ENCODE measurements at regions not wholly inside any gene's neighbourhood (a gene's known extent, or its start where the extent isn't known, plus 50 kb on each side); places are given as distances from the start of the nearest gene placed in this dataset.

DNA sequence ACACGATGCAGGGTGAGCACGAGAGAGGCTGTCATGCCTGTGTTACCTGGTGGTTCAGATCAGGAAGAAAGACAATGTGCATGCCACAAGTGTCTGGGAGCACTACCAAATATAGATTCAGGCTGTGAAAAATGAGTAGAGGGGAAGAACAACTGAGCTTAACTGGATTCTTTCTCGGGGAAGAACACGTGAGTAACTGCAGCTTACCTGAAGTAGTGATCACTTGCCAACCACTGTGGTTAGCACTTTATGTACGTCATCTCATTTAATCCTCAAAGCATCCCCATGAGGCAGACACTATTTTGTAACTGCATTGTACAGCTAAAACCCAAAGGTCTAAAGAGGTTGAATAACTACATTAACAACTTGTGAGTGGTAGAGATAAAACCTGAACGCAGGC lies 746.2 kb downstream of the TUSC7 start:
- no peak overlapping the region for H3K4me3 ChIP-seq (ENCODE audit: insufficient read depth, low read depth, low read length)
- H3K9ac ChIP-seq (ENCODE audit: low read length): no peak overlapping the region
- H3K27ac ChIP-seq (ENCODE audit: low read depth, low read length): no peak overlapping the region
- no peak for TF ChIP-seq EZH2 (IDR thresholded peaks at IDR 0.05; ENCODE audit: insufficient read depth, low read length)
- TF ChIP-seq, protein P1, sequence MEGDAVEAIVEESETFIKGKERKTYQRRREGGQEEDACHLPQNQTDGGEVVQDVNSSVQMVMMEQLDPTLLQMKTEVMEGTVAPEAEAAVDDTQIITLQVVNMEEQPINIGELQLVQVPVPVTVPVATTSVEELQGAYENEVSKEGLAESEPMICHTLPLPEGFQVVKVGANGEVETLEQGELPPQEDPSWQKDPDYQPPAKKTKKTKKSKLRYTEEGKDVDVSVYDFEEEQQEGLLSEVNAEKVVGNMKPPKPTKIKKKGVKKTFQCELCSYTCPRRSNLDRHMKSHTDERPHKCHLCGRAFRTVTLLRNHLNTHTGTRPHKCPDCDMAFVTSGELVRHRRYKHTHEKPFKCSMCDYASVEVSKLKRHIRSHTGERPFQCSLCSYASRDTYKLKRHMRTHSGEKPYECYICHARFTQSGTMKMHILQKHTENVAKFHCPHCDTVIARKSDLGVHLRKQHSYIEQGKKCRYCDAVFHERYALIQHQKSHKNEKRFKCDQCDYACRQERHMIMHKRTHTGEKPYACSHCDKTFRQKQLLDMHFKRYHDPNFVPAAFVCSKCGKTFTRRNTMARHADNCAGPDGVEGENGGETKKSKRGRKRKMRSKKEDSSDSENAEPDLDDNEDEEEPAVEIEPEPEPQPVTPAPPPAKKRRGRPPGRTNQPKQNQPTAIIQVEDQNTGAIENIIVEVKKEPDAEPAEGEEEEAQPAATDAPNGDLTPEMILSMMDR (IDR thresholded peaks at IDR 0.05; ENCODE audit: insufficient read depth, low read depth, low read length): no peak
- H2AFZ ChIP-seq (ENCODE audit: low read depth, low read length): no peak overlapping the region
- no peaks in the 10 kb centered on the region for H3K9me3 Mint-ChIP-seq (ENCODE audit: unreplicated experiment)
- H4K20me1 ChIP-seq (ENCODE audit: insufficient read depth, low read length): no peaks in the 10 kb centered on the region
- DNase-seq (ENCODE audit: low read depth) (no peak), FAIRE-seq (no peak)
- no peaks in the 10 kb centered on the region for H3K4me1 ChIP-seq (ENCODE audit: insufficient read depth, low read length)
- H3K27ac Mint-ChIP-seq (ENCODE audit: unreplicated experiment): no peak overlapping the region
- no peaks in the 10 kb centered on the region for H3K4me1 Mint-ChIP-seq (ENCODE audit: low read depth, unreplicated experiment)
- no peak overlapping the region for H3K4me2 ChIP-seq (ENCODE audit: low read length)
- H3K9me3 ChIP-seq (ENCODE audit: insufficient read depth, low read depth, low read length): no peaks in the 10 kb centered on the region
- no peaks in the 10 kb centered on the region for H3K36me3 ChIP-seq (ENCODE audit: insufficient read depth, low read length)
- H3K27me3 Mint-ChIP-seq (ENCODE audit: low read depth, unreplicated experiment): no peaks in the 10 kb centered on the region
- no peak overlapping the region for H3K4me3 Mint-ChIP-seq (ENCODE audit: unreplicated experiment)
- no peaks in the 10 kb centered on the region for H3K27me3 ChIP-seq (ENCODE audit: insufficient read depth, low read length)
- H3K79me2 ChIP-seq (ENCODE audit: insufficient read depth, low read length): no peaks in the 10 kb centered on the region
- H3K36me3 Mint-ChIP-seq (ENCODE audit: low read depth, unreplicated experiment): no peaks in the 10 kb centered on the region

DNA sequence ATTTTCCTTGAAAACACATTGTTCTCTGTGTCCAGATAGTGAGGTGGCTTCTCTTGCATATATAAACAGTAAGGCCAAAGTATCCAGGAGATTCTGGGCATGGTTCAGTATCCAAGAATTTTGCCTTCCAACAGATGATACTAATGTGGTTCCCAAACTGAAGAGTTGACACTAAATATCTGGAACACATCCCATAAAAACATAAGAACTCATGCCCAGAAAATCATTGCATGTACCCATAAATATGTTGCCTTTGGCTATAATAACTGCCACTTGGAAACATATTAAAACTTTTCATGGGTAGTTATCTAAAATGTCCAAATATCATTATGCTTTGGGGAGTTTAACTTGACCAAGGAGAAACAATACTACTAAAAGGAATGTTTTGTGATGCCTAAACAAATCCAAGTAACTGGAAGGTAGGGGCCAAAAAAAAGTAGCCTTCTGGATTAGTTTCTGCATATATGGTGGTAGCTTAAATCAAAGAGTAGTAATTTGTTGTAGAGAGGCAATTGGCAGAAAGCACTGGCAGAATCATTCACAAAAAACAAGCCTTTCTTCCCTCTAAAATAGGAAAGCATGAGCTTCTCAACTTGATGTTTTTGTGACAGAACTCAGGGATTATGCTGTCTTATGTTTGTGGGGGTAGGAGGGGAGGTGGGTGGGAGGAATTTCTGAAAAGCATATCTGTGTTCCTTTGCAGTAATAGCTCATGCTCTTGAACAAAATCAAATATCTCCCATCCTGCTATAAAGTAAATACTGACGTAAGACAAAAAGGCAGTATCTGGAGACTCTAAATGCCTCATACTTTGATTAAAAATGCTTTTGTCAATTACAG lies 753.9 kb downstream of the TUSC7 start:
- Histone ChIP-seq H3K4me2 (ENCODE audit: low read length) (no peak overlapping the region), H4K20me1 (ENCODE audit: insufficient read depth, low read length) (no peaks in the 10 kb centered on the region), H3K4me1 (ENCODE audit: insufficient read depth, low read length) (no peaks in the 10 kb centered on the region), H3K9me3 (ENCODE audit: insufficient read depth, low read depth, low read length) (no peaks in the 10 kb centered on the region), H3K27ac (ENCODE audit: low read depth, low read length) (no peak overlapping the region), H3K27me3 (ENCODE audit: insufficient read depth, low read length) (no peaks in the 10 kb centered on the region), H2AFZ (ENCODE audit: low read depth, low read length) (no peak overlapping the region), H3K36me3 (ENCODE audit: insufficient read depth, low read length) (no peaks in the 10 kb centered on the region), H3K79me2 (ENCODE audit: insufficient read depth, low read length) (no peaks in the 10 kb centered on the region), H3K4me3 (ENCODE audit: insufficient read depth, low read depth, low read length) (no peak overlapping the region), H3K9ac (ENCODE audit: low read length) (no peak overlapping the region)
- peak; percentile 31 for DNase-seq (ENCODE audit: low read depth)
- Mint-ChIP-seq H3K36me3 (ENCODE audit: low read depth, unreplicated experiment) (no peaks in the 10 kb centered on the region), H3K4me1 (ENCODE audit: low read depth, unreplicated experiment) (no peaks in the 10 kb centered on the region), H3K27me3 (ENCODE audit: low read depth, unreplicated experiment) (no peaks in the 10 kb centered on the region), H3K9me3 (ENCODE audit: unreplicated experiment) (no peaks in the 10 kb centered on the region), H3K27ac (ENCODE audit: unreplicated experiment) (no peak overlapping the region), H3K4me3 (ENCODE audit: unreplicated experiment) (no peak overlapping the region)
- TF ChIP-seq EZH2 (IDR thresholded peaks at IDR 0.05; ENCODE audit: insufficient read depth, low read length): no peak
- TF ChIP-seq, protein P1 (IDR thresholded peaks at IDR 0.05; ENCODE audit: insufficient read depth, low read depth, low read length): no peak
- FAIRE-seq: peak; percentile 5

DNA sequence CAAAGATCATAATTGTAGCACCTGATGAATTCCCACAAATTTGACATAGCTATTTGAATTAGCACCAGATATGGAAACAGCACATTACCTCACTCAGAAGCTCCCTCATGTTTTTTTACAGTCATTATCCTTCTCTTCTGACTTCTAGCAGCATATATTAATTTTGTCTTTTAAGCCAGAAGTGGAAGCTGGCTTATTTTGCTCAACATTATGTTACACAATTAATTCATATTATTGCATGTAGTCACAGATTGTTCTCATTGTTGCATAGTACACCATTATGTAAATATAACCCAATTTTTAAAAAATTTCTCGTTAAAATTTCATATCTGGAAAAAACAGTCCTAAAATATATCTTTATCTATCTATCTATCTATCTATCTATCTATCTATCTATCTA lies 762.3 kb downstream of the TUSC7 start:
- H3K27me3 Mint-ChIP-seq (ENCODE audit: low read depth, unreplicated experiment): no peaks in the 10 kb centered on the region
- no peak overlapping the region for H3K4me3 Mint-ChIP-seq (ENCODE audit: unreplicated experiment)
- Histone ChIP-seq H3K9me3 (ENCODE audit: insufficient read depth, low read depth, low read length) (no peaks in the 10 kb centered on the region), H3K36me3 (ENCODE audit: insufficient read depth, low read length) (no peaks in the 10 kb centered on the region), H3K27ac (ENCODE audit: low read depth, low read length) (no peak overlapping the region), H3K4me2 (ENCODE audit: low read length) (no peak overlapping the region), H3K9ac (ENCODE audit: low read length) (no peak overlapping the region), H4K20me1 (ENCODE audit: insufficient read depth, low read length) (no peaks in the 10 kb centered on the region), H3K27me3 (ENCODE audit: insufficient read depth, low read length) (no peaks in the 10 kb centered on the region), H3K4me3 (ENCODE audit: insufficient read depth, low read depth, low read length) (no peak overlapping the region), H3K4me1 (ENCODE audit: insufficient read depth, low read length) (no peaks in the 10 kb centered on the region), H3K79me2 (ENCODE audit: insufficient read depth, low read length) (no peaks in the 10 kb centered on the region), H2AFZ (ENCODE audit: low read depth, low read length) (no peak overlapping the region)
- H3K36me3 Mint-ChIP-seq (ENCODE audit: low read depth, unreplicated experiment): no peaks in the 10 kb centered on the region
- DNase-seq (ENCODE audit: low read depth) (no peak), FAIRE-seq (no peak)
- no peaks in the 10 kb centered on the region for H3K4me1 Mint-ChIP-seq (ENCODE audit: low read depth, unreplicated experiment)
- no peak for TF ChIP-seq EZH2 (IDR thresholded peaks at IDR 0.05; ENCODE audit: insufficient read depth, low read length)
- TF ChIP-seq, protein P1 (IDR thresholded peaks at IDR 0.05; ENCODE audit: insufficient read depth, low read depth, low read length): no peak
- no peaks in the 10 kb centered on the region for H3K9me3 Mint-ChIP-seq (ENCODE audit: unreplicated experiment)
- no peak overlapping the region for H3K27ac Mint-ChIP-seq (ENCODE audit: unreplicated experiment)

Data from astrocyte (in vitro differentiated cells and primary cell).